Loucy (cell line): ENCODE measurements at regions not wholly inside any gene's neighbourhood (a gene's known extent, or its start where the extent isn't known, plus 50 kb on each side); places are given as distances from the start of the nearest gene placed in this dataset.

Experiments
- EZH2phosphoT487 ChIP-seq: fragments of 200-600 bp; IDR thresholded peaks from 2 replicates; pipeline ENCODE4 v1.6.1; 2018; ENCODE audit warnings: antibody characterized with exemption, mild to moderate bottlenecking, moderate library complexity, borderline replicate concordance
- TF ChIP-seq, protein P1 (sequence below): fragments of 200-600 bp; sonication (generic); conservative IDR thresholded peaks from 2 replicates; pipeline ENCODE4 v1.5.1; 2014; ENCODE audit warnings: mild to moderate bottlenecking, antibody characterized with exemption, low read length

DNA sequence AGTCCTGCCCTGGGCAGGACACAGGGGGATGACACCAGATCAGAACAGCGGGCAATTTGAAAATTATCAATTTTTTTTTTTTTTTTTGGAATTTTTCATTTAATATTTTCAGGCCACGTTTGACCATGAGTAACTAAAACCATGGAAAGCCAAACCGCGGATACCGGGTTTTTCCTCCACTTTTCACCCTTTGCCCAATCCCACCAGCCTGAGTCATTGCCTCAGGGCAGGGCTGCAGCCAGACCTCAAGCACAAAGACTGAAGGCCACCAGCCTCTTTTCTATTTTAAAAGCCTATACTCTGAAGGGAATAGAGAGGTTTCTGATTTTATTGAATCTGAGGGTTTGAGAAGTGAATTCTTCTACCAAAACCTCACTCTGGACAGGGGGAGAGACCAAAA lies 381.1 kb downstream of the IRS1 start:
- TF ChIP-seq, protein P1, sequence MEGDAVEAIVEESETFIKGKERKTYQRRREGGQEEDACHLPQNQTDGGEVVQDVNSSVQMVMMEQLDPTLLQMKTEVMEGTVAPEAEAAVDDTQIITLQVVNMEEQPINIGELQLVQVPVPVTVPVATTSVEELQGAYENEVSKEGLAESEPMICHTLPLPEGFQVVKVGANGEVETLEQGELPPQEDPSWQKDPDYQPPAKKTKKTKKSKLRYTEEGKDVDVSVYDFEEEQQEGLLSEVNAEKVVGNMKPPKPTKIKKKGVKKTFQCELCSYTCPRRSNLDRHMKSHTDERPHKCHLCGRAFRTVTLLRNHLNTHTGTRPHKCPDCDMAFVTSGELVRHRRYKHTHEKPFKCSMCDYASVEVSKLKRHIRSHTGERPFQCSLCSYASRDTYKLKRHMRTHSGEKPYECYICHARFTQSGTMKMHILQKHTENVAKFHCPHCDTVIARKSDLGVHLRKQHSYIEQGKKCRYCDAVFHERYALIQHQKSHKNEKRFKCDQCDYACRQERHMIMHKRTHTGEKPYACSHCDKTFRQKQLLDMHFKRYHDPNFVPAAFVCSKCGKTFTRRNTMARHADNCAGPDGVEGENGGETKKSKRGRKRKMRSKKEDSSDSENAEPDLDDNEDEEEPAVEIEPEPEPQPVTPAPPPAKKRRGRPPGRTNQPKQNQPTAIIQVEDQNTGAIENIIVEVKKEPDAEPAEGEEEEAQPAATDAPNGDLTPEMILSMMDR: no peak
- TF ChIP-seq EZH2phosphoT487: no peak
